K562 (cell line): ENCODE measurements at regions not wholly inside any gene's neighbourhood (a gene's known extent, or its start where the extent isn't known, plus 50 kb on each side); places are given as distances from the start of the nearest gene placed in this dataset.

Source experiments
- ATAC-seq: fragments of 200-7000 bp; cut with Tn5 transposase; 3 replicates; pipeline ENCODE4 v1.9.1; 2020; ENCODE audit warnings: moderate library complexity
- BruUV-seq: library from RNA; stranded (reverse); fragments of 400-500 nt; replicated peaks from 2 replicates; lab custom pipeline; 2021; lab: Mats Ljungman, UMichigan
- CTCF ChIA-PET: fragments of 300-600 bp; formaldehyde crosslinking; extraction: SDS; loops from one replicate; lab custom pipeline; 2021; ENCODE audit warnings: low intra/inter-chr PET ratio; lab: Yijun Ruan, JAX
- POLR2A ChIA-PET: fragments of 300-600, 350-650 bp; sonication (Branson Sonifier 250); formaldehyde crosslinking; extraction: SDS; loops from one replicate; lab custom pipeline; 2021; ENCODE audit warnings: antibody characterized with exemption, inconsistent platforms; lab: Yijun Ruan, JAX
- DNase-seq, 4 experiments: peaks; one replicate each; pipeline versions ENCODE4 v3.0.0 to v3.0.0-alpha.2; 2011 to 2018; ENCODE audit warnings: low spot score in 3 of 4, mixed read lengths in 3 of 4; ENCODE audit errors: extremely low read depth in 1 of 4
- FAIRE-seq: peaks from 2 replicates; lab custom pipeline; 2011; peaks lifted over from hg19 to GRCh38; lab: Jason Lieb, UNC
- H2AFZ ChIP-seq: 2 replicates; pipeline ENCODE4 v1.6.0; 2011; ENCODE audit warnings: low read depth, low read length, control low read depth, inconsistent platforms
- H3K27ac ChIP-seq: fragments of 200-600 bp; 3 replicates; pipeline ENCODE4 v1.8.0; 2011; ENCODE audit warnings: low read depth, mild to moderate bottlenecking, control low read depth, inconsistent platforms, low read length, moderate library complexity, mixed read lengths; ENCODE audit errors: extremely low read depth
- H3K27me3 ChIP-seq, 2 experiments: fragments of 300-600 bp in 1 of 2; 2 replicates in 1 of 2; 3 replicates in 1 of 2; pipeline versions ENCODE4 v1.6.0 to v1.8.0; 2011; ENCODE audit warnings: inconsistent platforms in 2 of 2, low read length in 2 of 2, mild to moderate bottlenecking in 1 of 2, mixed read lengths in 1 of 2, moderate library complexity in 1 of 2; ENCODE audit not compliant: control insufficient read depth in 2 of 2, insufficient read depth in 2 of 2
- H3K36me3 ChIP-seq: fragments of 300-600 bp; 3 replicates; pipeline ENCODE4 v1.8.0; 2011; ENCODE audit warnings: mild to moderate bottlenecking, low read length, inconsistent platforms; ENCODE audit not compliant: control insufficient read depth, insufficient read depth
- H3K4me1 ChIP-seq, 2 experiments: fragments of 200-600 bp in 1 of 2; replicated peaks in 1 of 2; 2 replicates in 1 of 2; 3 replicates in 1 of 2; pipeline versions ENCODE4 v1.5.1 to v1.8.0; 2011; ENCODE audit warnings: inconsistent platforms in 2 of 2, low read length in 2 of 2, mild to moderate bottlenecking in 1 of 2, mixed read lengths in 1 of 2, moderate library complexity in 1 of 2; ENCODE audit not compliant: control insufficient read depth in 2 of 2, insufficient read depth in 2 of 2
- H3K4me2 ChIP-seq: 2 replicates; pipeline ENCODE4 v1.6.1; 2011; ENCODE audit warnings: low read length, control low read depth, inconsistent platforms, mixed read lengths; ENCODE audit not compliant: insufficient read depth
- H3K4me3 ChIP-seq: fragments of 200-600 bp; sonication (generic), shearing (Covaris generic); 2 replicates; pipeline ENCODE4 v1.5.1; 2016; ENCODE audit warnings: control low read depth, inconsistent platforms
- H3K79me2 ChIP-seq: fragments of 200-600 bp; 3 replicates; pipeline ENCODE4 v1.8.0; 2011; ENCODE audit warnings: low read length, inconsistent platforms; ENCODE audit not compliant: control insufficient read depth, insufficient read depth
- H3K9ac ChIP-seq, 2 experiments: 2 replicates each; pipeline versions ENCODE4 v1.6.0 to v1.6.1; 2011; ENCODE audit warnings: low read depth in 2 of 2, low read length in 2 of 2, control low read depth in 1 of 2, inconsistent platforms in 1 of 2, mild to moderate bottlenecking in 1 of 2, mixed read lengths in 1 of 2; ENCODE audit not compliant: insufficient read depth in 1 of 2
- H3K9me1 ChIP-seq: one replicate; pipeline ENCODE4 v1.6.0; 2011; ENCODE audit warnings: inconsistent platforms, mild to moderate bottlenecking, low read length, moderate library complexity; ENCODE audit not compliant: control insufficient read depth, insufficient read depth
- H3K9me3 ChIP-seq: replicated peaks from 2 replicates; pipeline ENCODE4 v1.5.1; 2011; ENCODE audit warnings: low read depth, low read length, inconsistent platforms; ENCODE audit not compliant: control insufficient read depth, insufficient read depth
- H4K20me1 ChIP-seq: replicated peaks from 2 replicates; pipeline ENCODE4 v1.6.1; 2011; ENCODE audit warnings: low read length, inconsistent platforms, mixed read lengths; ENCODE audit not compliant: control insufficient read depth, insufficient read depth
- MCM2 ChIP-seq: fragments of 450-650 bp; IDR thresholded peaks from 2 replicates; pipeline ENCODE4 v1.6.1; 2017; ENCODE audit warnings: low read depth, mild to moderate bottlenecking
- MTA2 ChIP-seq: fragments of 450-650 bp; IDR thresholded peaks from 2 replicates; pipeline ENCODE4 v1.6.1; 2016; ENCODE audit warnings: low read depth
- SMARCA5 ChIP-seq: fragments of 450-650 bp; IDR thresholded peaks from 2 replicates; pipeline ENCODE4 v1.6.1; 2016
- ZNF253 ChIP-seq: fragments of 250-450 bp; sonication (Bioruptor Pico); conservative IDR thresholded peaks from 2 replicates; pipeline ENCODE4 v1.6.1; 2021; ENCODE audit warnings: mild to moderate bottlenecking
- WGBS: fragments of 100-300 bp; shearing (Covaris generic); methylation state at CpG from one replicate; pipeline ENCODE4 v1.1.6; 2016; ENCODE audit warnings: low coverage, mixed read lengths; ENCODE audit not compliant: insufficient coverage; ENCODE audit errors: missing lambda C conversion rate; 5-methylcytosine and 5-hydroxymethylcytosine counted together
- in situ Hi-C: fragments of 300-500 bp; cut with MboI; formaldehyde crosslinking; loops from 4 replicates; pipeline ENCODE4 v1.15.0; 2018; ENCODE audit warnings: inconsistent platforms, mixed read lengths
- intact Hi-C: fragments of 100-400 bp; cut with micrococcal nuclease; formaldehyde crosslinking; loops from 2 replicates; pipeline ENCODE4 v1.14.2; 2022

GRCh38 chr4:145302725-145303124, 122.3 kb upstream of the OTUD4 start:
- H2AFZ ChIP-seq = no peak overlapping the region
- TF ChIP-seq SMARCA5 (no peak), MCM2 (no peak), ZNF253 (CRISPR knock-in tag) (no peak)
- no peak overlapping the region for H3K4me3 ChIP-seq
- FAIRE-seq (no peak), ATAC-seq (no peak), DNase-seq (no peak)
- WGBS = 0% methylated on average over 3 of the region's 3 CpGs
- in situ Hi-C loops (no loop called here), intact Hi-C loops (no loop called here)
- no peaks in the 10 kb centered on the region for H3K79me2 ChIP-seq
- no peaks in the 10 kb centered on the region for H3K36me3 ChIP-seq
- H3K9me1 ChIP-seq = no peaks in the 10 kb centered on the region
- no peaks in the 10 kb centered on the region for H3K27me3 ChIP-seq
- no TSS peak for BruUV-seq
- ChIA-PET CTCF (no interaction called here), POLR2A (no interaction called here)
- H3K9me3 ChIP-seq = no peaks in the 10 kb centered on the region
- no peaks in the 10 kb centered on the region for H3K4me1 ChIP-seq
- H4K20me1 ChIP-seq = no peaks in the 10 kb centered on the region
- no peak overlapping the region for H3K27ac ChIP-seq
- H3K4me2 ChIP-seq = no peak overlapping the region
- no peak overlapping the region for H3K9ac ChIP-seq

DNA sequence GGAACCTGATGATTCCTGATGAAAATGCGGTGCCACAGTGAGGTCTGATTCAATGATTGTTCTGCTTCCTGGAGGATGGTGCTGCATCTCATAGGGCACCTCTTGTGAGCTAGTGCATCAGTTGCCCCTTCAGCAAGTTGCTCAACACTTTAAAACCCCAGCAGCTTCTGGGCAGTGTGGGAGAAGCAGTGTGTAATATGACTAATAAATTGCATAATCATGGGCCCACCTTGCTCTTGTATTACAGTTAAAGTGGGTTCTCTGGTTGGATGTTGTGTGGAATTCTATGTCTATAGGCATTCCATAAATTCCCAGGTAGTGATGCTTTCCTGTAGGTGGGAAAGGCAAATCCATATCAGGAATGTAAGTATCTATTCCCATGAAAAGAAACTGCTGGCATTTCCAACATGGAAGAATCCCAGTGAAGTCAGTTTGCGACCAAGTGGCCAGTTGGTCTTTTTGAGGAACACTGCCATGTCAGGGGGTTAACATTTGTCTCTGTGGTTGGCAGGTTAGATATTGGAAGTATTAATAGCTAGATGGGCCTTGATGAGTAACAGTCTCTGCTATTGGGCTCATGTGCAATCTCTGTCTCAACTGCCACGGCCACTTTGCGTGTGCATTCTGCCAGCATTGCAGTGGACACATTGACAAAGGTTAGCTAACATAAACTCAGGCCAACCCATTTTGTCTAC, 121.1 kb upstream of the OTUD4 start:
- Histone ChIP-seq H3K4me1 (no peaks in the 10 kb centered on the region), H3K27me3 (no peaks in the 10 kb centered on the region), H3K9ac (no peak overlapping the region), H3K79me2 (no peaks in the 10 kb centered on the region), H3K9me1 (no peaks in the 10 kb centered on the region), H3K27ac (no peak overlapping the region), H3K9me3 (no peaks in the 10 kb centered on the region), H3K36me3 (no peaks in the 10 kb centered on the region), H4K20me1 (no peaks in the 10 kb centered on the region), H2AFZ (no peak overlapping the region), H3K4me2 (no peak overlapping the region), H3K4me3 (no peak overlapping the region)
- WGBS = 2% methylated on average over 4 of the region's 4 CpGs
- ATAC-seq = no peak
- FAIRE-seq = no peak
- ChIA-PET POLR2A (no interaction called here), CTCF (no interaction called here)
- DNase-seq = no peak
- BruUV-seq = no TSS peak
- in situ Hi-C loops = no loop called here
- intact Hi-C loops = no loop called here
- TF ChIP-seq MTA2 = no peak
